Activated T-cell treated with anti-CD3 and anti-CD28 coated beads, Interleukin-2, amount 50 U/mL, for 4 hours (primary cell): ENCODE measurements at regions not wholly inside any gene's neighbourhood (a gene's known extent, or its start where the extent isn't known, plus 50 kb on each side); places are given as distances from the start of the nearest gene placed in this dataset.
A peak's percentile ranks its signal among the peaks of the same experiment; 100 is the strongest.
"Not testable (repeated sequence)": the region's sequence is repeated elsewhere in the genome, so short reads cannot be mapped to it uniquely, and the experiment has no call there.

Experiments used
- ATAC-seq, 2 donors: fragments of 200-7000 bp; cut with Tn5 transposase; one replicate each; pipeline ENCODE4 v1.10.0; 2021
- DNase-seq: peaks from one replicate; pipeline ENCODE4 v3.0.0-alpha.2; 2020
- H3K27me3 Mint-ChIP-seq: one replicate; pipeline ENCODE4 v1.8.0; 2021; ENCODE audit warnings: low read depth, mixed read lengths
- H3K36me3 Mint-ChIP-seq: one replicate; pipeline ENCODE4 v1.8.0; 2022; ENCODE audit warnings: mixed read lengths; ENCODE audit not compliant: insufficient read depth
- H3K4me1 Mint-ChIP-seq: one replicate; pipeline ENCODE4 v1.8.0; 2021; ENCODE audit warnings: low read depth, mixed read lengths
- H3K4me3 Mint-ChIP-seq: one replicate; pipeline ENCODE4 v1.8.0; 2021; ENCODE audit warnings: mild to moderate bottlenecking, moderate library complexity, mixed read lengths
- H3K9me3 Mint-ChIP-seq: one replicate; pipeline ENCODE4 v1.8.0; 2021; ENCODE audit warnings: mixed read lengths

- ATAC-seq (no peak), DNase-seq (no peak)
- no peak overlapping the region for H3K4me3 Mint-ChIP-seq
- H3K36me3 Mint-ChIP-seq = no peaks in the 10 kb centered on the region
- H3K9me3 Mint-ChIP-seq = no peaks in the 10 kb centered on the region
- peaks cover 4% of the 10 kb centered on the region for H3K4me1 Mint-ChIP-seq
- no peaks in the 10 kb centered on the region for H3K27me3 Mint-ChIP-seq
Measured at GRCh38 chr6:20263059-20263458, 50.8 kb upstream of the MBOAT1 start.

- Mint-ChIP-seq H3K9me3 (no peaks in the 10 kb centered on the region), H3K4me3 (no peak overlapping the region), H3K36me3 (no peaks in the 10 kb centered on the region), H3K4me1 (peaks cover 4% of the 10 kb centered on the region), H3K27me3 (no peaks in the 10 kb centered on the region)
- no peak for ATAC-seq
- no peak for DNase-seq
Measured at GRCh38 chr6:20265842-20266241, 53.6 kb upstream of the MBOAT1 start.

- H3K4me3 Mint-ChIP-seq = no peak overlapping the region
- no peaks in the 10 kb centered on the region for H3K9me3 Mint-ChIP-seq
- DNase-seq = no peak
- no peaks in the 10 kb centered on the region for H3K27me3 Mint-ChIP-seq
- H3K36me3 Mint-ChIP-seq = no peaks in the 10 kb centered on the region
- peaks cover 4% of the 10 kb centered on the region for H3K4me1 Mint-ChIP-seq
- no peak for ATAC-seq
Measured at GRCh38 chr6:20266851-20267608, 54.8 kb upstream of the MBOAT1 start.

DNA sequence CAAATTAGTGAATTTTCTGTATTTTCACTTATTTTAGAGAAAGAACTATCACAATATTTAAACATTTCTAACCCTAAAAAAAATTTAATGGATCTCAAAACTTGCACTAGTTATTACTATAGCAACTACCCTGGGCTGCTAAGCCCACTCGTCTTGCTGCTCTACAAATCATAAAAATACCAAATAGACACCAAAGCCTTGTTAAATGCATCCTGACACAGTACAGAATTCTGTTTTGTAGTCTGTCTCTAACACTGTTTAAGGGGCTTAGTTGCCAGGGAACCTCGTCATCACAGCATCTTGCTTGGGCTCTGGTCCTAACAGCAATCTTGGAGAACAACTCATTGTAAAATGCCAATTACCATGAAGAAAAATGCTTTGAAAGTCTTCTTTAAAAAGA is 56.9 kb upstream of the MBOAT1 start:
- Mint-ChIP-seq H3K9me3 (no peaks in the 10 kb centered on the region), H3K4me3 (no peak overlapping the region), H3K27me3 (no peaks in the 10 kb centered on the region), H3K4me1 (peaks cover 4% of the 10 kb centered on the region), H3K36me3 (no peaks in the 10 kb centered on the region)
- no peak for ATAC-seq
- DNase-seq = no peak

DNA sequence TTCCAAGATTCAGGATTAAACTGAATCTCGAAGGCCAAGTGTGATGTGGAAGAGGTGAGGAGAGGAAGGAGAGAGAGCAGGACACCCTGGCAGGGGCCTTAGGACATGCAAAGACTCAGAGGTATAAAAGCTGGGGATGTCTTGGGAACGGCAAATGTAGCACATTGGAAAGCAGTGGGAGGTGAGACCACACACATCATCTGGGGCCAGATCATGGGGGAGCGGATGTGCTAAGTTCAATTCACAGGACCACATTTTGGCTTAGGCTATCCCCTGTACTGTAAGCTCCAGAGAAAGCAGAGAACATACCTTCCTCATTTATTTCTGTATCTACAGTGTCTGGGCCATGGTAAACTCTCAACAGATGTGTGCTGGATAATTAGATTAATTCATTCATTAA is 59.5 kb upstream of the MBOAT1 start:
- Mint-ChIP-seq H3K27me3 (no peaks in the 10 kb centered on the region), H3K9me3 (no peaks in the 10 kb centered on the region), H3K4me1 (peaks cover 4% of the 10 kb centered on the region), H3K4me3 (no peak overlapping the region), H3K36me3 (no peaks in the 10 kb centered on the region)
- DNase-seq = no peak
- ATAC-seq = no peak

- H3K4me1 Mint-ChIP-seq = no peaks in the 10 kb centered on the region
- DNase-seq = no peak
- H3K27me3 Mint-ChIP-seq = peaks cover 9% of the 10 kb centered on the region
- ATAC-seq = no peak
- no peak overlapping the region for H3K4me3 Mint-ChIP-seq
- no peaks in the 10 kb centered on the region for H3K36me3 Mint-ChIP-seq
- no peaks in the 10 kb centered on the region for H3K9me3 Mint-ChIP-seq
Measured at GRCh38 chr6:20274137-20274536, 61.9 kb upstream of the MBOAT1 start.

- not testable (repeated sequence) for DNase-seq, H3K36me3 Mint-ChIP-seq, H3K4me3 Mint-ChIP-seq, ATAC-seq, H3K4me1 Mint-ChIP-seq, H3K9me3 Mint-ChIP-seq
- peaks cover 23% of the 10 kb centered on the region for H3K27me3 Mint-ChIP-seq
Measured at GRCh38 chr6:20275837-20276236, 63.6 kb upstream of the MBOAT1 start.

DNA sequence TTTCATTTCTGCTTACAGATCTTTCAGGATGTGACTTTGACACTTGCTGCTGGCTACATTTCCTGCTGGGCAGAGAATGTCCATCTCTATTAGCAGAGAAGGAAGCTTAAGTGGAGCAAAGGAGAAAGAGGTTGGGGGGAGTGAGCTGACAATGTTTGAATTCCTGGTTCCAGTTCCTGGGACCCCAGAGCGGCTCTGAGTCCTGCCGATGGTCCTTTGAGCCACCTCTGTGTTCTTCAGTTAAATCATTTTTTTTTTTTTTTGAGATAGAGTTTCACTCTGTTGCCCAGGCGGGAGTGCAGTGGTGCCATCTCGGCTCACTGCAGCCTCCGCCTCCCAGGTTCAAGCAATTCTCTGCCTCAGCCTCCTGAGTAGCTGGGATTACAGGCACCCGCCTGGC is 65.5 kb upstream of the MBOAT1 start:
- not testable (repeated sequence) for H3K36me3 Mint-ChIP-seq, ATAC-seq, DNase-seq, H3K4me1 Mint-ChIP-seq, H3K4me3 Mint-ChIP-seq, H3K9me3 Mint-ChIP-seq
- H3K27me3 Mint-ChIP-seq = peaks cover 23% of the 10 kb centered on the region

DNA sequence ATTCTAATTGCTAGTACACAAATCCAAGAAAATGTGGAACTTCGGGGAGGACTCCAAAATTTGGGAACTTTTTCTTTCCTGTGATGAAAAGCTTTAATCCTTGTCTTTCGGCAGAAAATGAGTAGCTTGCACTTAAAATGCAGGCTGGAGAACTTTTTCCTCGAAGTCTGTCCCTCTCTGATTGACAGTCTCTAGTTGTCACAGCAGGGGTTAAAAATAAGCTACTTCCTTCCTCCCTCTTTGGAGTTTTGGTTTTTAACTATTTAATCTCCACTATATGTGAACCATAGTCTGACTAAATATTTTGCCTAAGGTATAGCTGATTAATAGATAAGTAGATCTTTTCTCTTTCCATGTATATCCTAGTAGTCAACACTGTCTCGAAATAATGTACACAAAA is 66.8 kb upstream of the MBOAT1 start:
- Mint-ChIP-seq H3K4me1 (no peaks in the 10 kb centered on the region), H3K9me3 (peaks cover 16% of the 10 kb centered on the region), H3K4me3 (no peak overlapping the region), H3K36me3 (no peaks in the 10 kb centered on the region), H3K27me3 (peaks cover 30% of the 10 kb centered on the region)
- no peak for ATAC-seq
- no peak for DNase-seq

- DNase-seq (no peak), ATAC-seq (no peak)
- Mint-ChIP-seq H3K4me1 (no peaks in the 10 kb centered on the region), H3K9me3 (peaks cover 22% of the 10 kb centered on the region), H3K4me3 (no peak overlapping the region), H3K36me3 (no peaks in the 10 kb centered on the region), H3K27me3 (peaks cover 30% of the 10 kb centered on the region)
Measured at GRCh38 chr6:20279608-20280287, 67.5 kb upstream of the MBOAT1 start.

GRCh38 chr6:20280288-20280621 is 68.0 kb upstream of the MBOAT1 start:
- Mint-ChIP-seq H3K9me3 (peaks cover 22% of the 10 kb centered on the region), H3K4me3 (no peak overlapping the region), H3K27me3 (peaks cover 30% of the 10 kb centered on the region), H3K4me1 (no peaks in the 10 kb centered on the region), H3K36me3 (no peaks in the 10 kb centered on the region)
- ATAC-seq (no peak), DNase-seq (no peak)

- Mint-ChIP-seq H3K4me3 (no peak overlapping the region), H3K9me3 (peaks cover 22% of the 10 kb centered on the region), H3K36me3 (no peaks in the 10 kb centered on the region), H3K27me3 (peaks cover 17% of the 10 kb centered on the region), H3K4me1 (no peaks in the 10 kb centered on the region)
- DNase-seq (no peak), ATAC-seq (no peak)
Measured at GRCh38 chr6:20284672-20285071, 72.4 kb upstream of the MBOAT1 start.

DNA sequence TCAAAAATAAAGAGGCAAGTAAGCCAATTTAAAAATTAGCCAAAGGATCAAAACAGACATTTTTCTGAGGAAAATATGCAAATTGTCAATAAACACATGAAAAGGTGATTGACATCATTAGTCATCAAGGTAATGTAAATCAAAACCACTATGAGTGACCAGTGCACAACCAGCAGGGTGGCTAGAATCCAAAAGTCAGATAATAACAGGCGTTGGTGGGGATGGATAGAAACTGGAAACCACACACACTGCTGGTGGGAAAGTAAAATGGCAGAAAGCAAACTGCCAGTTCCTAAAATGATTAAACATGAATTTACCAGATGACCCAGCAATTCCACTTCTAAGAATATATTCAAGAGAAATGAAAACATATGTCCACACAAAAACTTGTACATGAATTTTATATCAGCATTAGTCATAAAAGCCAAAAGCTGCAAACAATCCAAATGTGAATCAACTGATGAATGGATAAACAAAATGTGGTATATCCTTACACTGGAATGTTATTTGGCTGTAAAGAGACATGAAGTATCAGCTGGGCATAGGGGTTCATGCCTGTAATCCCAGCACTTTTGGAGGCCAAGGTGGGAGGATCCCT is 74.8 kb upstream of the MBOAT1 start:
- no peak for DNase-seq
- H3K9me3 Mint-ChIP-seq = peaks cover 18% of the 10 kb centered on the region
- H3K36me3 Mint-ChIP-seq = no peaks in the 10 kb centered on the region
- no peak for ATAC-seq
- peaks cover 4% of the 10 kb centered on the region for H3K4me1 Mint-ChIP-seq
- peaks cover 7% of the 10 kb centered on the region for H3K27me3 Mint-ChIP-seq
- H3K4me3 Mint-ChIP-seq = no peak overlapping the region

DNA sequence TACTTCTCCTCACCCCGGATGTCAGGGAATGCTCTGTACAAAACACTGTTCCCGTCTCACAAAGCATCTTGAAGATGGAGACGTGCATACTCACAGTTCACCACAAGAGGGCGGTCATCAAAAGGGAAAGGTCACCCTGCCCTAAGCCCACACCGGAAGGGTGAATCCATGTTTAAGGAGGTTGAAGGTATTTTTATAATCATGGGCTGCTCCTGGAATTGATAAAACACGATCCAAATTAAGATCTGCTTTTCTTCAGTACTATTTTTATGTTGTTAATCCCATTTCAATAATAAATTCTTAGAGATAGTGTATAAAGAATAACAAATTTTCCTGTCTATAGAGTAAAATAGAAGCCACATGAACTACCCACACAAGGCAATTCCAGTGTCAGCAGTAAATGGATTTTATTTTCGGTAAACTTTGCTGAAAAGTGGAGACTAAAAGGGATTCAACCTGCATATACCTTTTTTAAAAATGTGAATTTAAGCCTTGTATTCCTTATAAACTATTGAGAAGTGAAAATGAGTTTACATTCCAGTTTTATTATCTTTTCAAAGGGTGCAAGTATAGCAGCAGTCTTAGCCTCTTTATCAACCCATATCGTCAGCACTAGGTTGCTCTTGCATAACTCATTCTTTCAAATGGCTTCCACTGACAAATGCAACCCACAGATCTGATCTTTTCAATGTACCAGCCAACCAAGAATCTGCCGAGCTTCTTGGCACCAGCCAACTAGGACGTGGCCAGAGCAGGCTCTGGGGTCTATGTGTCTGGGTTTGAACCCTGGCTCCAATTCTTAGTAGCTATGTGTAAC is 79.7 kb upstream of the MBOAT1 start:
- Mint-ChIP-seq H3K9me3 (no peaks in the 10 kb centered on the region), H3K4me1 (peaks cover 14% of the 10 kb centered on the region), H3K36me3 (no peaks in the 10 kb centered on the region), H3K27me3 (no peaks in the 10 kb centered on the region), H3K4me3 (no peak overlapping the region)
- peak; percentile 74 for DNase-seq
- ATAC-seq = peak; percentile 87 to 94
